ENCODE measurements at regions not wholly inside any gene's neighbourhood (a gene's known extent, or its start where the extent isn't known, plus 50 kb on each side); places are given as distances from the start of the nearest gene placed in this dataset.

DNA sequence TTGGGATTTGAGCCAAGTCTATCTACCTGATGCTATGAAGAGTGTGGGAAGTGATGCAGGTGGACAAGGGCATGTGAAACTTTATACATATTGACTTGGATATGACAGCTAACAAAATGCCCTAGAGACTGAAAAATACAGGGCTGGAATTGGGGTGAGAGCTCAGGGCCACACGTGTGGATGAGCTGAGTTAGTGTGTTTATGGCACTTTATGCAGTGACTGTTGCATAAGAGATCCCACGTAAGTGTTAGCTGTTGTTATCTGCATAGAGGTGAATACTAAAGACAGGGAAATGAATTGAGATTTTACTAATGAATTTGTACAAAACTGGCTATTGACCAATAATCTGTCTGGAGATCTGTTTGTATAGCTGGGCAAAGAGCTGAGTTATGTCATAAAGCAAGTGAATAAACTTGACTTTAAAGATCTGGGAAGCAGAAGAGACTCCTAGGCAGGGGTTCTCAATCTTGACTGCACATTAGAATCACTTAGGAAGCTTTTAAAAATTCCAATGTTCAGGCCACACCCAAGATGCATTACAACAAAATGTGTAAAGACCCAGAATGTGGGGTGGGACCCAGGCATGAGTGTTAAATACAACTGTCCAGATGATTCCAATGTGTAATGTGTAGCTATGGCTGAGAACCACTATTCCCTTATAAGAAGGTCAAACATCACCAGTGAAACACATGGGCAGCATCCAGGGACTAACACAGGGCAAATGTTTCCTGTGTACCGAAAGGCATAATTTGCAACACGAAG, 74.2 kb upstream of the STK17B start:
- Histone ChIP-seq H3F3A (ENCODE audit: low read depth) (no peaks in the 10 kb centered on the region), H3K9ac (no peak overlapping the region), H3K27ac (no peak overlapping the region), H3K4me3 (no peak overlapping the region), H2AFZ (replicated peaks) (no peak overlapping the region), H4K20me1 (ENCODE audit: low read depth) (no peaks in the 10 kb centered on the region), H3K27me3 (no peaks in the 10 kb centered on the region), H3K9me3 (ENCODE audit: low read depth) (no peaks in the 10 kb centered on the region), H3K4me2 (no peak overlapping the region), H3K79me2 (ENCODE audit: low read depth) (no peaks in the 10 kb centered on the region), H3K4me1 (no peaks in the 10 kb centered on the region), H3K36me3 (no peaks in the 10 kb centered on the region)
- H3K4me1 Mint-ChIP-seq, result no peaks in the 10 kb centered on the region
- no peak overlapping the region for H3K27ac Mint-ChIP-seq
- H3K36me3 Mint-ChIP-seq, result no peaks in the 10 kb centered on the region
- H3K9me3 Mint-ChIP-seq, result no peaks in the 10 kb centered on the region
- H3K4me3 Mint-ChIP-seq, result no peak overlapping the region
- no peak for DNase-seq (ENCODE audit: low spot score)
- TF ChIP-seq, protein P1, sequence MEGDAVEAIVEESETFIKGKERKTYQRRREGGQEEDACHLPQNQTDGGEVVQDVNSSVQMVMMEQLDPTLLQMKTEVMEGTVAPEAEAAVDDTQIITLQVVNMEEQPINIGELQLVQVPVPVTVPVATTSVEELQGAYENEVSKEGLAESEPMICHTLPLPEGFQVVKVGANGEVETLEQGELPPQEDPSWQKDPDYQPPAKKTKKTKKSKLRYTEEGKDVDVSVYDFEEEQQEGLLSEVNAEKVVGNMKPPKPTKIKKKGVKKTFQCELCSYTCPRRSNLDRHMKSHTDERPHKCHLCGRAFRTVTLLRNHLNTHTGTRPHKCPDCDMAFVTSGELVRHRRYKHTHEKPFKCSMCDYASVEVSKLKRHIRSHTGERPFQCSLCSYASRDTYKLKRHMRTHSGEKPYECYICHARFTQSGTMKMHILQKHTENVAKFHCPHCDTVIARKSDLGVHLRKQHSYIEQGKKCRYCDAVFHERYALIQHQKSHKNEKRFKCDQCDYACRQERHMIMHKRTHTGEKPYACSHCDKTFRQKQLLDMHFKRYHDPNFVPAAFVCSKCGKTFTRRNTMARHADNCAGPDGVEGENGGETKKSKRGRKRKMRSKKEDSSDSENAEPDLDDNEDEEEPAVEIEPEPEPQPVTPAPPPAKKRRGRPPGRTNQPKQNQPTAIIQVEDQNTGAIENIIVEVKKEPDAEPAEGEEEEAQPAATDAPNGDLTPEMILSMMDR (IDR thresholded peaks at IDR 0.05), result no peak
- no peak for TF ChIP-seq EZH2phosphoT487 (IDR thresholded peaks at IDR 0.05)
- TF ChIP-seq EZH2 (IDR thresholded peaks at IDR 0.05), result no peak
- H3K27me3 Mint-ChIP-seq (ENCODE audit: insufficient read depth, low read depth), result no peaks in the 10 kb centered on the region

DNA sequence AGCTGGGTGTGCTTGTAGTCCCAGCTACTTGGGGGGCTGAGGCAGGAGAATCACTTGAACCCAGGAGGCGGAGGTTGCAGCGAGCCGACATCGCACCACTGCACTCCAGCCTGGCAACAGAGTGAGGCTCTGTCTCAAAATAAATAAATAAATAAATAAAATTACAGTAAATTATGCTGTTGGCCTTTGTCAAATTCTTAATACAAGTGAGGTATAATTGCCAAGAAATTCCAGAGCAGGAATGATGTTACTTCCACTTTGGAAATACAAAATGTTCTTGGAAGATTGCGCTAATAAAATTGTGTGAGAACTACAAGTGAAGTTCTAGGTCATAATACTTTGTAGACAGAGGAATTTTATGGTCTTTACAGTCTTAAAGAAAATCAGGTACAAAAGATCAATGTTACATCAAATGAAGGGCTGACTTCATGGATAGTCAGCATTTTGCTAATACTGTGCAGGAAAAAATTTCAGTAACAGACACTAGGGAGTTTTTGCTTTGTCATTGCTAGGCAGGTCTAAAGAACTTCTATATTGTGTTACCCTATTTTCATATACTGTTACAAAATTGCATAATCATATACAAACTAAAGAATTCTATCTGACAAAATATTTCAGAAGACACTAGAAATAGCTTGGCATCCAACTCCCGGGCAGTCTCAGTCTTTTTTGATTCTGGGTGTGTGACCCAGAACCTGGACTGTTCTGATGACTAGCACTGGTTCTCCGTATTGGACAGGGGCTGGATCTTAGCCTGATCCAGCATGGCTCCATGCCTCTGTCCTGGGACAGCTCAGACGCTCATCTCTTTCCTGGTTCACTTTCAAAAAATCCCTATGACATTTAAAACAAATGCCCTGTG, 76.0 kb upstream of the STK17B start:
- H3K36me3 ChIP-seq, result no peaks in the 10 kb centered on the region
- peak overlapping the region; percentile 10 for H3K27ac Mint-ChIP-seq
- TF ChIP-seq, protein P1 (IDR thresholded peaks at IDR 0.05), result no peak
- TF ChIP-seq EZH2phosphoT487 (IDR thresholded peaks at IDR 0.05), result no peak
- TF ChIP-seq EZH2 (IDR thresholded peaks at IDR 0.05), result no peak
- H2AFZ ChIP-seq (replicated peaks), result no peak overlapping the region
- H3K27me3 Mint-ChIP-seq (ENCODE audit: insufficient read depth, low read depth), result no peaks in the 10 kb centered on the region
- DNase-seq (ENCODE audit: low spot score), result no peak
- no peaks in the 10 kb centered on the region for H4K20me1 ChIP-seq (ENCODE audit: low read depth)
- H3K9me3 ChIP-seq (ENCODE audit: low read depth), result no peaks in the 10 kb centered on the region
- no peak overlapping the region for H3K4me3 Mint-ChIP-seq
- no peak overlapping the region for H3K27ac ChIP-seq
- no peaks in the 10 kb centered on the region for H3K79me2 ChIP-seq (ENCODE audit: low read depth)
- no peak overlapping the region for H3K4me3 ChIP-seq
- H3K4me1 ChIP-seq, result no peaks in the 10 kb centered on the region
- no peak overlapping the region for H3K9ac ChIP-seq
- no peaks in the 10 kb centered on the region for H3F3A ChIP-seq (ENCODE audit: low read depth)
- peaks cover 2% of the 10 kb centered on the region for H3K36me3 Mint-ChIP-seq
- no peaks in the 10 kb centered on the region for H3K4me1 Mint-ChIP-seq
- no peaks in the 10 kb centered on the region for H3K27me3 ChIP-seq
- H3K4me2 ChIP-seq, result no peak overlapping the region
- no peaks in the 10 kb centered on the region for H3K9me3 Mint-ChIP-seq

DNA sequence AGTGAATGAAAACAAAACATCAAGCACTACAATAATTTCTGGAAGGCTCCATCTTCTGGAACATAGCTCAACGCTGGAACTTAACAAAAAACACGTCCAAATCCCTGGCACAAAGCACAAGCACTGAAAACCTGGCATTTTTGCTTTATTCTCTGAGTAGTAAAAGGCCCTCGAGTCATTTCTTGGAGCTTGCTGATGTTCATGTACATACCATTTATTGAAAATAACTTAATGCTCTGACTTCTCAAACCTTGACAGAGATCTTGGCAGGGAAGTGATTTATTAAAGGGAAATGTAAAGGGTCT, 76.5 kb upstream of the STK17B start:
- H3K36me3 ChIP-seq, result no peaks in the 10 kb centered on the region
- no peaks in the 10 kb centered on the region for H3K9me3 ChIP-seq (ENCODE audit: low read depth)
- Mint-ChIP-seq H3K4me3 (no peak overlapping the region), H3K27ac (peak overlapping the region; percentile 10), H3K36me3 (peaks cover 2% of the 10 kb centered on the region), H3K4me1 (no peaks in the 10 kb centered on the region), H3K9me3 (no peaks in the 10 kb centered on the region), H3K27me3 (ENCODE audit: insufficient read depth, low read depth) (no peaks in the 10 kb centered on the region)
- no peak for TF ChIP-seq EZH2phosphoT487 (IDR thresholded peaks at IDR 0.05)
- TF ChIP-seq, protein P1 (IDR thresholded peaks at IDR 0.05), result no peak
- no peak for TF ChIP-seq EZH2 (IDR thresholded peaks at IDR 0.05)
- H4K20me1 ChIP-seq (ENCODE audit: low read depth), result no peaks in the 10 kb centered on the region
- no peak overlapping the region for H3K27ac ChIP-seq
- no peaks in the 10 kb centered on the region for H3F3A ChIP-seq (ENCODE audit: low read depth)
- no peak for DNase-seq (ENCODE audit: low spot score)
- no peak overlapping the region for H3K4me3 ChIP-seq
- H3K9ac ChIP-seq, result no peak overlapping the region
- H3K4me1 ChIP-seq, result no peaks in the 10 kb centered on the region
- H2AFZ ChIP-seq (replicated peaks), result no peak overlapping the region
- no peak overlapping the region for H3K4me2 ChIP-seq
- H3K79me2 ChIP-seq (ENCODE audit: low read depth), result no peaks in the 10 kb centered on the region
- no peaks in the 10 kb centered on the region for H3K27me3 ChIP-seq
